HG02852 (cell line): ENCODE measurements at regions not wholly inside any gene's neighbourhood (a gene's known extent, or its start where the extent isn't known, plus 50 kb on each side); places are given as distances from the start of the nearest gene placed in this dataset.

Experiments used
- ATAC-seq: cut with Tn5 transposase; IDR thresholded peaks from one replicate; pipeline ENCODE4 v1.9.1; 2021; ENCODE audit warnings: mild to moderate bottlenecking, moderate library complexity; ENCODE audit not compliant: unreplicated experiment

DNA sequence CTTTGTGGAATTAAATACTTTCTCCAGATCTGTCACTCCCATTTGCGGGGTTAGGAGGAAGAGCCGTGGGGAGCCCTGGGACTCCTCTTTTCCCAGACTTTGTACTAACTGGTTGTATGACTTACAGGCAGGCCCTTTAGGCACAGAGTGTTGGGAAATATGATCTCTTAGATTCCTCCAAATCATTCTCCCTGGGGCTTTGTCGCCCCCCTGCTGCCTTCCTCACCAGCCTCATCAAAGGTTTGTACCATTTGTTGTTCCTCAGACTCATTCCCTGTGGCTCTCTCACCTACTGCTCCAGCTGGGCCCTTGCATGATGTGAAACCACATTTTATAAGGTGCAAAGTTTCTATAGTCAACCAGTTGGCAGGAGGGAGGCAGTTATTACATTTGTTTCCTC lies 56.4 kb downstream of the CRYGS start:
- no peak for ATAC-seq

DNA sequence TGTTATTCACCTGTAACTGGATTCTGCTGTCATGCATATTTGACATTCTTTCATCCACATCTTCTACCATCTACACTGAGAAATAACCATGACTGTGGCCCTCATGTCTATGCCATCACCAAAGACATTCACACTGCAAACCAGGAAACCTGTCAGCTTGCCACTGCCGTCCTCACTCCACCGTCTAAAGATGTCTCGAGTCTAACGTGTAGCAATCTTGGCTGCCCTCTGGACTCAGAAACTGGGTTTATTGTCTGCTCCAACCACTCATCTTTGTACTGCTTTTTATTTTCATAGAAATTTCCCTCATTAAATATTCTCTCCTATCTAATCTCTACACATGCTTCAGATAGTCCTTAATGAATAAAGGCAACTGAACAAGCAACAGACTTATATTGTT lies 57.1 kb downstream of the CRYGS start:
- no peak for ATAC-seq

DNA sequence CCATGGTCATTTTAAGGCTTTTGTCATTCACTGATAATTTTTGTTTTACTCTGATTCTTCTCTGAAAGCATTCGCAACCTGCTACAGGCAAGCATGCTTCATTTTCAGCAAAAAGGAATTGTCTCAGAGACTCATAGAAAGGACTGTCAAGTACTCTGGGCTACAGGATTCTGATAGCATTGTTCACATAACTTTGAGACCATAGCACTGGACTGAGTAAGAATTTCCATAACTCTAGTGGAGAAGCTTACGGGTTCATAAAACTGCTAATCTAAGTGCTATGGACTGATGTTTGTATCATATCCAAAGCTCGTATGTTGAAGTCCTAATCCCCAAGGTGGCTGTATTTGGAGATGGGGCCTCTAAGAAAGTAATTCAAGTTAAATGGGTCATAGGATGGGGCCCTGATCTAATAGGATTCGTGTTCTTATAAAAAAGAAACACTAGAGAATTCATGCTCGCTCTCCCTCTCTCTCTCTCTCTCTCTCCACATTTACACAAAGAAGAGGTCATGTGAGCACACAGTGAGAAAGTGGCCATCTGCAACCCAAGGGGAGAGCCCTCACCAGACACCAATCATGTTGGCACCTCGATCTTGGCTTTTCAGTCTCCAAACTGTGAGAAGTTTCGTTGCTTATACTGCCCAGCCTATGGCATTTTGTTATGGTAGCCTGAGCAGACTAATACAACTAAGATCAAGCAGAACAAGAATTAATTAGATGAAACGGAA lies 60.4 kb downstream of the CRYGS start:
- ATAC-seq: no peak

DNA sequence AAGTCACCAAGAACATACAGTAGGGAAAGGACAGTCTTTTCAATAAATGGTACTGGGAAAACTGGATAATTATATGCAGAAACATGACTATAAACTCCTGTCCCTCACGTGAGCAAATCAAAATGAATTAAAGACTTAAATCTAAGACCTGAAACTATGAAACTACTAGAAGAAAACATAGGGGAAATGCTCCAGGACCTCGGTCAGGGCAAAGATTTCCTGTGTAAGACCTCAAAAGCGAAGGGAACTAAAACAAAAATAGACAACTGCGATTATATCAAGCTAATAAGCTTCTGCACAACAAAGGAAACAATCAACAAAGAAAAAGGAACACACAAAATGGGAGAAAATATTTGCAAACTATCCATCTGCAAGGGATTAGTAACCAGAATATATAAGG lies 62.7 kb downstream of the CRYGS start:
- no peak for ATAC-seq

DNA sequence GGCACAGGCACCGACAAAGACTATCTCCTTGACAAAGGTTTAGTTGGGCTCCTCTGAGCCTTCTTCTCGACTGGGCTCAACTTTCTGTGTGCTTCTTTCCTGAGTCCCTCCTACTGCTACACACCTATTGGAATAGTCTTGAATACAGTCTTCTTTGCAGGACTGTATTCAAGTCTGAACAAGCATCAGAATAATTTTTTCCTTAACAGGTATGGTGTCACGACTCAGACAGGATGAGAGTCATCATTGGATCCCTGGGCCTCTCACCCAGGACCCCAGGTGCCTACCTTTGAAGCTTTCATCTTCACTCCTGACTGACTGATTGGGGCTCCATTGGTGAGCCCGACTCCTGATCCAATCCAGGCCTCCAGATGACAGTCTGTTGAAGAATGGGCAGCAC lies 66.3 kb downstream of the CRYGS start:
- ATAC-seq: no peak

DNA sequence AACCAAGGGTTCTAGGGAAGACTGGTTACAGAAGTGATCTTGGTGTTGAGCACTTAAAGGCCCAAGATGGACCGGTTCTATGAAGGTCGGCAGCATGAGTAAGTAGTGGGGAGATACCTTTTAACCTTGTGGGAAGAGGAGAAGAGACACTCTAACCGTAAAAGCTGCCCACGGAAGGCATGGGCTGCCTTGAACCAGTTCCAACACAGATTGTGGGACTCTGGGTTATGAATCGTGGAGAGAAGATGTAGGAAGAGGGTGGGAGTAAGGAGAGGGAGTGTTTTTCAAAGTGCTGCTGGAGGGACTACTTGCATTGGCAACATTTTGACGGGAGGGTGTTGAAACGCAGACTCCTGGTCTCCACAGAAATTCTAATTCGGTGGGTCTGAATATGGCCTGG lies 67.1 kb downstream of the CRYGS start:
- ATAC-seq: no peak

DNA sequence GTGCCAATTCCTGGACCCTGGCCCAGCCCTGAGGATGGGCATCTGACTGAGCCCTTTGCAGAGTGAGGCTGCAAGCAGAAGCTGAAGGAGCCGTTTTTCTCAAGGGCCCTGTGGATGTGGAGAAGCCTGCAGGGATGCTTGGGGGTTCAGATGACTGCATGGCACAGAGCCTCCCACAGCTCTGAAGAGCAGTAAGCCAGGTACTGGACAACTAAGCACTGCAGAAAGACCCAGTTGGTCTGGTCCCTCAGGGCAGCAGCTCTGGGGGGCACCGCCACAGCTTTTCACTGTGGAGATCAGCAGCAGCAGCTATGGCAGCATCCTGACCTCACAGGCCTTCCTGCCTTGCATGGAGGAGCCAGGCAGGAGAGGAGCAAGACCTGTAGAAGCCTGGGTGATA lies 67.6 kb downstream of the CRYGS start:
- ATAC-seq: no peak

DNA sequence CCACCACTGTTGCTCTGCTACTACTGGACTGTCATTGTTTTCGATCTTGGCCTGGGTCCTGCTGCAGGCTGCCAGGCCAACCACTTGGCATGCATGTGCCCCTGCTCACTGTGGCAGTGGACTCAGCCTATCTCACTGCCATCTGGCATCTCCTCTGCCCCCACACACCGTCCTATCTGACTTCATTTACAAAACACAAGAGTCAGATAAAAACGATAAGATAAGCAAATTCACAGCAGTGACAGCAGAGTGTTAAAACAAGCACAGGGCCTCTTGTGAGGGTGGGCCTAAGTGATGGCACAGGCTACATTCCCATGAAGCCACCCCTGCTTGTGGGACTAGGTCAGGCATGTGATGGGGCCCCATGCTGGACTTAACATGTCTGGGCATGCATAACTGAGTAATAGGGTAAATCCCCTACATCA lies 68.1 kb downstream of the CRYGS start:
- ATAC-seq: no peak

DNA sequence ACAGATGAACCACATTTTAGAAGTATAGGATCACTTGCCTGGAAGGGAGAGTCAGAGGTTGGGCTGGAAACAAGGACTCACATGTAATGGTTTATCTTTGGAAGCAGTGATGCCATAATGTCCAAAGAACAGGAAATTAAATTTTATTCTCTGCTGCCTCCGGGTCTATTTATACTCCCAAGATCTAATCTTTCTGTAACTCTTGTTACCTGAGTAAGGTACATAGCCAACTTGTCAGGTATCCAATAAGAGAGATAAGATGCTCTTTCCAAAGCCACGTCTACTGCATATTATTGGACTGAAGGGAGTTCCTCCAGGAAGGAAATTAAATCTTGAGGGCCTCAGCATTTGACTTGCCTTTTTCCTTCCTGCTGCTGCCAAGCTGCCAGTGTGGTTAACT lies 71.0 kb downstream of the CRYGS start:
- no peak for ATAC-seq

DNA sequence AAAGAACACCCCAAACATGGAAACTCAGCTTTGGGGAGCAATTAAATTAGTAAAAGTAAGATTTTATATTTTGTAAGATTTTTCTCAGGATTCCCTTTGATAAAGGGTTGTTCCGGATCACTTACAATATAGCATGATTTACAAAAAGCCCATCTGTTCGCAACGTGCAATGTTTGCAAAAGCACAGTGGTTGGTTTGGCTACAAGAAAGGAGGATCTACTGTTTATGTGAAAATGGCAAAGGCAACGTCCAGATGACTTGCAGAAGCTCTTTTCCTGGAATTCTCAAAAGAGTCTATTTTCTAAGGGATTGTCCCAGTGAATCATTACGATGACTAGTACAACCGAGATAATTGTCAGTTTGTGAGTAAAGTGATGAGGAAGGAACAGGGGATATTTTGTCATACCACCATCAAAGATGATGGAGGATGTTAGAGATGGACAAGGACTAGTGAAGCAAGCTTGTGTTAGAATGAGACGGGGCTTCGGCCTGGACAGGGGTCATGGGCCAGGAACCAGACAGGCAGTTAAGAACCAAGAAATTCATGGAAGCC lies 71.6 kb downstream of the CRYGS start:
- ATAC-seq: no peak

DNA sequence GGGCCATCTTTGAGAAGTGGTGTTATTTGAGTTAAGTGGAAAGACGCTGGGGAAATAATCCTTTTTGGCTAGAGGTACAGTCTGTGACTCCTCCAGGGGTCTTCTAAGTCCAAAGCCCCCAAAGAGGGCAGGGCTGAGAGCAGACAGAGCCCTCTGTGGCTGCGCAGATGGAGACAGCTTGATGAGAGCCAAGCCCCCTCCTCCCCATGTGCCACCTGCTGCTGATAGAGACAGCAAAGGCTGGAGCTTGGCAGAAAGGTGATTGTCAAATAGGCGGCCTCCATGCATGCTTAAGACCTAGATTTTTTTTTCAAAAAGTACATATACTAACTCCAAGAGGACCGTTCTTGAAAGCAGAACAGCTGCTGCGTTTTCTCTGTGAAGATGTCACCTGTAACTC lies 72.4 kb downstream of the CRYGS start:
- no peak for ATAC-seq

DNA sequence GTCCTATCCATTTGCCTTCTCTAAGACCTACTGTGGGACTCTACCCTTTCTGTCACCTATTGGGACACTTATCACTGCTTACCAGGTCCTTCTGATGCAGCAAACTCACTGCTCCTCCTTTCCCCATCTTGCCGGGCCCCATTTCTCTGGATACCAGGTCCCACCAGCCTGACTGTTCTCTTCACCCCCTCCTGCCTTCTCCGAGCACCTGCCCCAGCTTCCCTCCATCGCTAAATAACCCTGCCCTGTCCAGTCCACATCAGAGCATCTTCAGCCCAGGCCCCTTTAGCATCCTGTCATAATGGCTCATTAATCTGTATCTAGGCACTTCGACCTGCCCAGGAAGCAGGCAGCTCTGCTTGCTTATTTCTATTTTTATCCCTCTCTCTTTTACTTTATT lies 74.7 kb downstream of the CRYGS start:
- no peak for ATAC-seq

DNA sequence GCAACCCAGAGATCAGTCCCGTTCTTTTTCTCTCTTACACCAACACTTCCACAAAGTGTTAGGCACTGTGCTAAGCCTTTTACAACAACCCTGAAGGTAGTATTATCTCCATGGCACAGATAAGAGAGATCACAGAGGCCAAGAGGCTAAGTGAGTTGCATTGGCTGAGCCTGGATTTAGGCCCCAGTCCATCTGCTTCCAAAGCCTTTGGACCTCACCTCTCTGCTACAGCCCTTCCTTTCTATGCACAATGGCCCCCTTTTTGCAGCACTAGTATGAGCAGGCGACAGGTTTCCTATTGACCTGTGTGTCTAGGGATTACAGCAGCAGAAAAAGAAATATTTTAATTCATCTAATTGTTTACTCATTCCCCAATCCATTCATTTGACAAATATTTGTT lies 76.2 kb downstream of the CRYGS start:
- no peak for ATAC-seq

DNA sequence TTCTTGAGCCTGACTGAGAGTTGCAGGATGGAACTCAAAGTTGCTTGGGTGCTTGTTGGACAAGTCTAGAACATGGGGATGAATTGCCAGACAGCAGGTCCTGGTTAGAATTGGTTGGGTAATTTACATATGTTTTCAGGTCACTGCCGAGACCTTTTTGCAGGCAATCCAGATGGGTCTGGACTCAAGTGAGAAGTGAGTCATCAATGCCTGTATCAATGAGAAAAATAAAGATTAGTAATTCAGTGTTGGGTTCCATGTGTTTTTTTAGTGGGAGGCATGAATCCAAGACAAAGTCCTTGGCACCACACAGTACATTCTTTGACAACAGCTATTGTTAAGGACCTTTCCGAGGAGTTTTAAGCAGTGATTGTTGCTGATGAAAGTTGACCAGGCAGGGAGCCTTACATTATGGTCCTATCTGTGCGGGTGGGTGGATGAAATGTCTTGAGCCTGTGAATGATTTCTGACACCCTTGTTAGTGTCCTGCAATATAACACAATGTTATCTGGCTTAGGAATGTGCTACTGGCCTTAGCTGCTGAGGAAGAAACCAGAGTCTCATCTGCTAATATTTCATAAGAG lies 77.7 kb downstream of the CRYGS start:
- no peak for ATAC-seq

DNA sequence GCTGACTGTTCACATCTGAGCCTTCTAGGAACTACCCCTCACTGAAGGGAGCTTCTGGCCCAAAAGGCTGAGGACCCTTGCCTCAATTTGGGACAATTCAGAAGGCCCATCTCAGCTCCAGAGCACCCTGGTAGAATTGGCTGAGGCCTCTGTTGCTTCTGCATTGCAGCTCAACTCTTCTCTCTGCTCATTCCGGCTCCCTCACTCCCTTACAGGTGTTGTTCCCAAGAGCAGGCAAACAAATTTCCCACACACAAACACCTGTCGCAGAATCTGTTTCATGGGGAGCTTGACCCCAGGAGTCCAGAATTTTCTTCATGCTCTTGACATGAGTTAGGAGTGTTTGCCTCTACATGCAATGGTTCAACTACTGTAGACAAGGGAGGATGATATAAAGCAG lies 78.7 kb downstream of the CRYGS start:
- no peak for ATAC-seq

DNA sequence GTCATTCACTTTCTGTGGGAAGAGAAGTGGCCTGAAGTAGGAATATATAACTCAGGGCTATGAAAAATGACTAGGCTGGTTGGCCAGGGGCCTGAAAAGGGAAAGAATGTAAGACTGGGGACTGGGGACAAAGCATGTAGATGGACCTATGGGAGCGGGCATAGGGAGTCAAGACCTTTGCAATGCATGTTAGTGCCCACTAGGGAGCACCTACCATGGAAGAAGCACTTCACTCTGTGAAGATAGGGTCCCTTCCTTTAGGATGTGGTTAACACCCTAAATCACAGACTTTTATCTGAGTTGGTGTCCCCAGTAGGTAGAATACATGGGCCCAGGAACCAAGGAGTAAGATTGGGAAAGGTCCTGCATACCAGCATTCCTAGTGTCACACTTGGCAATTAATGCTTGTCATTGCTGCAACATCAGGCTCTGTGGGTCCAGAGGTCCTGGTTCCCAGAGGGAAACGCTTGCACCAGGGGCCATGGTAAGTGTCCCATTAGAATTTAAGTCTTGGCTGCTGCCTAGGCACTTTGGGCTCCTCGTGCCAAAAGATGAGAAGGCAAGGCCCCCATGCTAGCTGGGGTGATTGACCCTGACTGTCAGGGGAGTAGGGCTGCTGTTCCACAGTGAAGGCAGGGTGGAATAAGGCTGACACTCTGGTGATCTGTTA lies 79.6 kb downstream of the CRYGS start:
- ATAC-seq: no peak

DNA sequence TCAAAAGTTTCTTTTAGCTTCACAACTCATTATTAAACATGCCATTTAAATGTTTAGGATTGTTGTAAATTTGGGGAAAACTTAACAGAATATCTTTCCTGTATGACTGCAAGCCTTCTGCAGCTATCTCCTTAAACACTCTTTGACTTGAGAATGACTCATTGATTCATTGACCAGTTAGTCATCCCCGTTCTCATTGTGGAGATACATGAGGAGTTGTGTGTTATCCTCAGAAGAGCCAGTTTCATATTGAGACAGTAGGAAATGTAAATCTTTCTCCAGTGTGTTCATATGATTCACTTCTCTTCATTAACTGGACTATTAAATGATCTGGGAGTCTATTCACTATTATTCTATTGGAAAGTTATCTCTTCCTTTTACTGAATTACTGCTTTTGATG lies 83.0 kb downstream of the CRYGS start:
- ATAC-seq: no peak

DNA sequence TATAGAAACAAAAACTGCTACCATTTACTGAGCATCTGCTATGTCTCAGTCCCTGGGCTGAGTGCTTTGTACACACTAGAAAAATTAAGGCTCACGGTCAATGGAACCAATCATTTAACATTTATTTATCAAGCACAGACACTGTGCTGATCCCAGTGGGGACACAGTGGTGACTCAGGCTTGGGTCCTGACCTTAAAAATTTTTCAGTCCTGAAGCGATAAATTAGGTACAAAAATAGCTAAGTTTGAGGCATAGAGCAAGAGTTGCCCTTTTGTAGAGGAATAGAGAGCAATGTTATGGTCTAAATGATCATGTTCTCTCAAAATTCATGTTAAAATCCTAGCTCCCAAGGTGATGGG lies 85.1 kb downstream of the CRYGS start:
- ATAC-seq: no peak

DNA sequence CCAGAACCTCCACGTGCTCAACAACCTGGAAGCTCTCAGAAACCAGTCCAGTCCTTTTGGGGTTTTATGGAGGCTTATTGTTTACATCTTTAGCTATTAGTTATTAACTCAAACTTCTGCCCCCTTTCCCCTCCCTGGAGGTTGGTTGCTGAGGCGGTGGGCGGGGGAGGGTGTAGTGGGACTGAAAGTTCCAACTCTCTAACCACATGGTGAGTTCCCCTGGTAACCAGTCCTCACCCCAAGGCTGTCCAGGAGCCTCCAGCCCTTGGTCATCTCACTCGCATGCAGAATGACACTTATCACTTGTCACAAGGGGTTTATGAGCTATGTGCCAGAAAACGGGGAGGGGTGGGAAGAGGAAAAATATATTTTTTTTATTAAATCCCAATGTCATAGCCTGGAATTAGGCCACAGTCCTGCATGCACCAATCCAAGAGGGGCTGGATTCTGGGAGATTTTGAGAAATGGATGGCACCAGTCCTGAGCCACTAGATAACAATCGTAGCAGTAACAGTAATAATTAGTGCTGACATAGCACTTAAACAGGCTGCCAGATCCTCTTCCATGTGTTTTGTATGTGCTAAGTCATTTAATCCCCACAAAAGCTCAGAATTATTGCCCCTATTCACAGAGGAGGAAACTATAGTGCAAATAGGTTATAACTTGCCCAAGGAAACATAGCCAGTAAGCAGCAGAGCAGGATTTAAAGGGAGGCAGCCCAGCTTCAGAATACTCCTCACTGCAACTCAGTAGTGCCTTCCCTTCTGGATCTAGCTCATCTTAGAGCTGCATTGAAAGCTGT lies 85.7 kb downstream of the CRYGS start:
- ATAC-seq: no peak

DNA sequence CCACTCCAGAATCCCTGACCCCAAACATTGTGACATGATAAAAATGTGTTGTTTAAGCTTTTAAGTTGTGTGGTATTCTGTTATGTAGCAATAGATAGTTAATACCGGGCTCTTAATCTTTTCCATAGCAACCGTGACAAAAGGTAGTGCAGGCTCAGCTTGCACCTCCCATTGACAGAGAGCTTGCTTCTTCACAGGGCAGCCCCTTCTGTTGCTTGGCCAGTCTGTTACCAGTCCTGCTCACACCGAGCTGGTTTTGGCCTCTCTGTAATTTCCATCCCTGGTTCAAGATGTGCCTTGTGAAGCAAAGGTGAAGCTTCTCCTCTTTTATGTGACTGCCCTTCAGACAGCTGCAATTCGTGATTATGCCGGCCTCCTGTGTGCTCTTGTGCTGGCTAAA lies 86.9 kb downstream of the CRYGS start:
- ATAC-seq: no peak

DNA sequence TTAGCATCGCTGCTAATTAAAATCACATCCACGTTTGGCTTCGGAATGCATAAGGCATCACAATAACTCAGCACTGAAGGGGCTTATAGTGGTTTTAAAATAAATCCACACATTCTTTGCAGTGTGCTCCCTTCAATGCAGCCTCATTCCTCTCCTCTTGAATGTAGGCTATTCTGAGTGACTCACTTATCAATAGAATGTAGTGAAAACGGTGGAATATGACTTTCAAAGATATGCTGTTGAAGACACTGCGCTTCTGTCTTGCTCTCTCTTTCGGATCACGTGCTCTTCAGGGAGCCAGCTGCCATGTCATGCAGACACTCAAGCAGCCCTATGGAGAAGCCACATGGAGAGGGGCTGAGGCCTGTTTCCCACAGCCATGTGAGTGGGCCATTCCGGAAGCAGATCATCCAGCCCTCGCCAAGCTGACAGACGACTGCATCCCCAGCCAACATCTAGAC lies 87.4 kb downstream of the CRYGS start:
- ATAC-seq: no peak
